GM20000 (cell line): ENCODE measurements at regions not wholly inside any gene's neighbourhood (a gene's known extent, or its start where the extent isn't known, plus 50 kb on each side); places are given as distances from the start of the nearest gene placed in this dataset.

ENCODE experiments used
- DNase-seq: peaks from one replicate; pipeline ENCODE4 v3.0.0; 2012; ENCODE audit warnings: low spot score
- TF ChIP-seq, protein P1 (sequence below): IDR thresholded peaks from 2 replicates; pipeline ENCODE4 v1.5.1; 2012; ENCODE audit warnings: mild to moderate bottlenecking, control low read depth; ENCODE audit errors: extremely low read depth, missing control alignments

- DNase-seq, result no peak
- TF ChIP-seq, protein P1, sequence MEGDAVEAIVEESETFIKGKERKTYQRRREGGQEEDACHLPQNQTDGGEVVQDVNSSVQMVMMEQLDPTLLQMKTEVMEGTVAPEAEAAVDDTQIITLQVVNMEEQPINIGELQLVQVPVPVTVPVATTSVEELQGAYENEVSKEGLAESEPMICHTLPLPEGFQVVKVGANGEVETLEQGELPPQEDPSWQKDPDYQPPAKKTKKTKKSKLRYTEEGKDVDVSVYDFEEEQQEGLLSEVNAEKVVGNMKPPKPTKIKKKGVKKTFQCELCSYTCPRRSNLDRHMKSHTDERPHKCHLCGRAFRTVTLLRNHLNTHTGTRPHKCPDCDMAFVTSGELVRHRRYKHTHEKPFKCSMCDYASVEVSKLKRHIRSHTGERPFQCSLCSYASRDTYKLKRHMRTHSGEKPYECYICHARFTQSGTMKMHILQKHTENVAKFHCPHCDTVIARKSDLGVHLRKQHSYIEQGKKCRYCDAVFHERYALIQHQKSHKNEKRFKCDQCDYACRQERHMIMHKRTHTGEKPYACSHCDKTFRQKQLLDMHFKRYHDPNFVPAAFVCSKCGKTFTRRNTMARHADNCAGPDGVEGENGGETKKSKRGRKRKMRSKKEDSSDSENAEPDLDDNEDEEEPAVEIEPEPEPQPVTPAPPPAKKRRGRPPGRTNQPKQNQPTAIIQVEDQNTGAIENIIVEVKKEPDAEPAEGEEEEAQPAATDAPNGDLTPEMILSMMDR, result no peak
Measured at GRCh38 chr1:29452463-29453230, 216.3 kb downstream of the PTPRU start.

GRCh38 chr1:29451368-29451892, 215.1 kb downstream of the PTPRU start:
- DNase-seq, result no peak
- TF ChIP-seq, protein P1, result no peak

DNA sequence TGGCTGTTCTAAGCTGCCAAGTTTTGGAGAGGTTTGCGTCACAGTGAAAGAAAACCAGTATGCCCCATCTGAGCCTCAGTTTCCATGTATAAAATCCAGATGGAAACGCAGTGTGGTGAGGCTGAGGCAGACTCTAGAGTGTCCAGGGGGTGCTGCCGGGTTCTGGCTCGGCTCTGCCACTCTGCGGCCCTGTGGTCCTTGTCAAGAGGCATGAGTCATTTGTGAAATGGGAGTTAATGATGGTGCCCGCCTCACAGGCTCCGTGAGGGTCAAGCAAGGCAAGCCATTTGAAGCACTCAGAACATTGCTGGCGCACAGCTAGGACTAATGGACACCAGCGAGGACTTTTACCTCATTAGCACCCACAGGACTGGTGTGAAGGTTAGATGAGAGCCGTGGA, 214.3 kb downstream of the PTPRU start:
- TF ChIP-seq, protein P1, result no peak
- DNase-seq, result no peak

DNA sequence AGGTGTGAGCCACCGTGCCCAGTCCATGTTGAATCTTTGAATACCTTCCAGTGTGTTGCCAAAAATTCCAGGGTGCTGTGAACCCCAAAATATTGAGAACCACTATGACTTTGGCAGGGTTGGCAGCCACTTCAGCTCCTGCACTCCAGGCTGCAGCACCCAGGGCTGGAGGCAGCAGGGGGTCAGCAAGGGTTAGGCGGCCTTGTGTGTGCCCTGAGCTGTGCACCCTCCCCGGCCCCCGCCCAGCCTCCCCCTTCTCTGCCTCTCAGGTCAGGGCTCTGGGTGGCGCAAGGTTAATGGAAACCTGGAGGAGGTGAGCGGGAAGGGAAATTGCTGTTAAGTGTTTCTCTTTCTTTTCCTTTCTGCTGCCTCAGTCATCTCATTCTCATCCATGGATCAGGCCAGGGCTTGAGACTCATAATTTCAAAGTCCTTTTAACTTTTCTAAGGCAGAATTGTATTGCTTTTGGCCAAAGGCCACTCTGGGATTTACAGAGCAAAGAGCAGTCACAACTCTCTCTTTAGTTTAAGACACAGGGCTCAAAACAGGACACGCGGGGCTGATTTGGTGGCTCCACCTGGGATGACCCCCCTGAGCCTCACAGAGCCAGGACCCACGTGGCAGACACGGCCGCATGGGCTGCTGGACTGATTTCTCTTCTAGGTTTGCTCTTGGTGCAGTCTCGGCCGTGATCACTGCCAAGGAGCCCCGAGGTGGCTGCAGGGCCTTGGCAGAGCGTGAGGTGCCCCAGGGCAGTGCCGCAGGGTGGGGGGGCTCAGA, 212.3 kb downstream of the PTPRU start:
- TF ChIP-seq, protein P1, result no peak
- DNase-seq, result no peak

DNA sequence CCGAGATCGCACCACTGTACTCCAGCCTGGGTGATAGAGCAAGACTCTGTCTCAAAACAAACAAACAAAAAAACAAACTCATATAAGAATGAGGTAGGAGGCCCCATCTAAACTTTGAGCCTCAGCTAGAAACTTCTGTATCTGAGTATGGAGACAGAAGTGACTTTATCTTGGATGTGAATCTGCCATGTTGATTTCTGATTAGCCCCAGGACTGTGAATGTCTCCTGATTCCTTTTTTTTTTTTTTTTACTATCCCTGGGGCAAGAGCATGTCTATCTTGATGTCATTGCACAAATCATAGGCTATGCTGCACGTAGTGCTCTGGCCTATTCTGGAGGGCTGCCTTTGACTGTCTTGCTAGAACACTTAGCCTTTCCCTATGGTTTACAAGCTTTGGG, 211.0 kb downstream of the PTPRU start:
- no peak for DNase-seq
- TF ChIP-seq, protein P1, result no peak

DNA sequence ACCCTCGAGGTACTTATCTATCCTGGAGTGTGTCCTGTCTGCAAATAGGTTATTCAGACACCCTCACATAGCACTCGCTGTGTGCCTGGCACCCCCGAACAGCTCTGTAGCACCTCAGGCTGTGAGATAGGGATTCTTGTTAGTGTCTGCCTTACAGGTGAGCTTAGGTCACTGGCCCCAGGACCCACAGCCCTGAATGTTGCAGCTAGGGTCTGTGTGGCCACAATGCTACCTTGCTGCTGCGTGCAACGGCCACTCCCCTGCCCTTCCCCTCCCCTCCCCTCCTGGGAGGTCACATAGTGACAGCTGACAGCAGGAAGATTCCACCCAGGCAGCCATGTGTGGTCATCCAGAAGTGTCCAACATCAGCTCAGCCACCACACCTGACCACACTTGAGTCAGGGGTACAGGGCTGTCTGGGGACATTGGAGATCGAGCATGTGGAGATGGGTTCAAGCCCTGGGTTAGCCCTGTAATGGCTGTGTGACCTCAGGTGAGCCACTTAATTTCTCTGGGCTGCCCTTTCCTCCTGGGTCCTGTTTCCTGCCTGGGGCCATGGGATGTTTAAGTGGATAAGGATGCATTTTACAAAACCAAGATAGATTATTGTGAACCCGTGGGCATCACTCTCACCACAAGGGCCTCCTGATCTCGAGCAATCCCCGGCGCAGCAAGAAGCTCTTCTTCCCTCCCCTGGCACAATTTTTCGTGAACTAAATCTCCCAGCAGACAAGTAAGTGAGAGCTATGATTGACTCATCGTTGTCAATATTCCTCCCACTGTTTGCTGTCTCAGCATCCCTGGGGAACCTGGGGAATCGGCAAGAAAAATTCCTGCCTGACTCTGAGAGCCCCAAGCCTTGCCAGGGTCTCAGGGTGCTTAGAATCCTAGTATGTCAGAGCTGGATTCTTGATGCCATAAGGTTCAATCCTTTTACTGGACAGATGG, 208.7 kb downstream of the PTPRU start:
- no peak for DNase-seq
- TF ChIP-seq, protein P1, result no peak
